ENCODE measurements at regions not wholly inside any gene's neighbourhood (a gene's known extent, or its start where the extent isn't known, plus 50 kb on each side); places are given as distances from the start of the nearest gene placed in this dataset.

- Histone ChIP-seq H3K4me1 (no peaks in the 10 kb centered on the region), H3K9me3 (no peaks in the 10 kb centered on the region), H3K4me3 (no peak overlapping the region), H3K4me2 (no peak overlapping the region), H3K27ac (no peak overlapping the region)
- FAIRE-seq (no peak), DNase-seq (ENCODE audit: low read depth in 1 of 2, low spot score in 1 of 2) (no peak), ATAC-seq (no peak)
- CTCF ChIA-PET = no interaction called here
- POLR2A ChIA-PET = no interaction called here
- no peak for TF ChIP-seq ZNF302 (CRISPR knock-in tag; IDR thresholded peaks at IDR 0.05)
- TF ChIP-seq ZC3H11A (IDR thresholded peaks at IDR 0.05) = no peak
- no peak for TF ChIP-seq HES2 (IDR thresholded peaks at IDR 0.05)
- TF ChIP-seq ATOH8 (CRISPR knock-in tag; IDR thresholded peaks at IDR 0.05; ENCODE audit: low read depth) = no peak
- no peak for TF ChIP-seq FOSB (CRISPR knock-in tag; IDR thresholded peaks at IDR 0.05)
- no peak for TF ChIP-seq EHMT2 (IDR thresholded peaks at IDR 0.05; ENCODE audit: low read depth)
- no peak for TF ChIP-seq NFE2L2 (conservative IDR thresholded peaks at IDR 0.05; ENCODE audit: low read length)
- TF ChIP-seq RFX5 (IDR thresholded peaks at IDR 0.05) = no peak
These were observed 486.6 kb downstream of the SQOR start for GRCh38 chr15:46121441-46121840.

GRCh38 chr15:46126581-46126980 lies 491.8 kb downstream of the SQOR start:
- ATAC-seq (no peak), FAIRE-seq (no peak), DNase-seq (ENCODE audit: low read depth in 1 of 2, low spot score in 1 of 2) (no peak)
- POLR2A ChIA-PET = interaction anchor here (0.7 kb wide), 1 partner anchor 535 kb away, joined by 4 read pairs; no protein-coding TSS in a partner anchor
- Histone ChIP-seq H3K4me1 (no peaks in the 10 kb centered on the region), H3K9me3 (no peaks in the 10 kb centered on the region), H3K4me3 (no peak overlapping the region), H3K27ac (no peak overlapping the region), H3K4me2 (no peak overlapping the region)
- CTCF ChIA-PET = interaction anchor here (0.7 kb wide), 1 partner anchor 143 kb away, joined by 3 read pairs; no protein-coding TSS in a partner anchor
- 5% methylated on average over 3 of the region's 3 CpGs for WGBS (ENCODE audit: missing lambda C conversion rate)
- TF ChIP-seq ZFP36 (IDR thresholded peaks at IDR 0.05; ENCODE audit: borderline replicate concordance, partially characterized antibody) (no peak), CHD4 (IDR thresholded peaks at IDR 0.05; ENCODE audit: borderline replicate concordance) (no peak), FOSB (CRISPR knock-in tag; IDR thresholded peaks at IDR 0.05) (no peak), ZC3H11A (IDR thresholded peaks at IDR 0.05) (no peak), CBX8 (IDR thresholded peaks at IDR 0.05) (no peak), HOXB13 (CRISPR knock-in tag; IDR thresholded peaks at IDR 0.05; ENCODE audit: low read depth) (no peak), POLR2AphosphoS2 (conservative IDR thresholded peaks at IDR 0.05; ENCODE audit: low read length) (no peak), KDM5A (IDR thresholded peaks at IDR 0.05) (no peak), USF2 (IDR thresholded peaks at IDR 0.05) (no peak), TFCP2L1 (CRISPR knock-in tag; IDR thresholded peaks at IDR 0.05) (no peak), KDM1A (IDR thresholded peaks at IDR 0.05; ENCODE audit: low read depth) (no peak), MYC (IDR thresholded peaks at IDR 0.05; ENCODE audit: borderline replicate concordance, low read length) (no peak), SMC3 (IDR thresholded peaks at IDR 0.05) (no peak), RNF2 (IDR thresholded peaks at IDR 0.05; ENCODE audit: borderline replicate concordance, low read depth) (no peak), NPAS2 (CRISPR knock-in tag; IDR thresholded peaks at IDR 0.05; ENCODE audit: borderline replicate concordance) (no peak), POLR2A (IDR thresholded peaks at IDR 0.05; ENCODE audit: low read length) (no peak)
- TF ChIP-seq, protein P1, sequence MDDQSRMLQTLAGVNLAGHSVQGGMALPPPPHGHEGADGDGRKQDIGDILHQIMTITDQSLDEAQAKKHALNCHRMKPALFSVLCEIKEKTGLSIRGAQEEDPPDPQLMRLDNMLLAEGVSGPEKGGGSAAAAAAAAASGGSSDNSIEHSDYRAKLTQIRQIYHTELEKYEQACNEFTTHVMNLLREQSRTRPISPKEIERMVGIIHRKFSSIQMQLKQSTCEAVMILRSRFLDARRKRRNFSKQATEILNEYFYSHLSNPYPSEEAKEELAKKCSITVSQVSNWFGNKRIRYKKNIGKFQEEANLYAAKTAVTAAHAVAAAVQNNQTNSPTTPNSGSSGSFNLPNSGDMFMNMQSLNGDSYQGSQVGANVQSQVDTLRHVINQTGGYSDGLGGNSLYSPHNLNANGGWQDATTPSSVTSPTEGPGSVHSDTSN (IDR thresholded peaks at IDR 0.05) = no peak

DNA sequence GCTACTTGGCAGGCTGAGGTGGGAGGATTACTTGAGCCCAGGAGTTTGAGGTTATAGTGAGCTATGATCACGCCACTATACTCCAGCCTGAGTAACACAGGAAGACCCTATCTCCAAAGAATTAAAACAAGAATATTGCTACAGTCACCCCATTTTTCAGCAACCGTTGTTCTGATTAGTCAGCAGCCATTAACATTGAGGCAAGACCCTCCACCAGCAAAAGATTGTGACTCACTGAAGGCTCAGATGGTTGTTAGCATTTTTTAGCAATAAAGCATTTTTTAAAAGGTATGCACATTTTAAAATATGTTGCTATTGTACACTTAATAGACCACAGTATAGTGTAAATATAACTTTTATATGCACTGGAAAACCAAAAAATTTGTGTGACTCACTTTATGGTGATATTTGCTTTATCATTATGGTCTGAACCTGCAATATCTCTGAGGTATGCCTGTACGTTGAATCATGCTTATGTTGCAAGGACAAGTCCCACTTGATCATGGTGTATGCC lies 492.6 kb downstream of the SQOR start:
- Histone ChIP-seq H3K9me3 (no peaks in the 10 kb centered on the region), H3K27ac (no peak overlapping the region), H3K4me3 (no peak overlapping the region), H3K4me1 (no peaks in the 10 kb centered on the region), H3K4me2 (no peak overlapping the region)
- WGBS (ENCODE audit: missing lambda C conversion rate) = 0% methylated on average over 3 of the region's 3 CpGs
- DNase-seq (ENCODE audit: low read depth in 1 of 2, low spot score in 1 of 2) (no peak), FAIRE-seq (no peak), ATAC-seq (no peak)
- CTCF ChIA-PET = no interaction called here
- POLR2A ChIA-PET = no interaction called here
- TF ChIP-seq RFX5 (IDR thresholded peaks at IDR 0.05) (no peak), CEBPB (IDR thresholded peaks at IDR 0.05) (no peak), POLR2A (IDR thresholded peaks at IDR 0.05; ENCODE audit: low read length) (no peak), TFCP2L1 (CRISPR knock-in tag; IDR thresholded peaks at IDR 0.05) (no peak), EP300 (IDR thresholded peaks at IDR 0.05) (no peak), TP53 (CRISPR knock-in tag; IDR thresholded peaks at IDR 0.05) (no peak), HES2 (IDR thresholded peaks at IDR 0.05) (no peak), ESRRA (IDR thresholded peaks at IDR 0.05; ENCODE audit: borderline replicate concordance, low read length) (no peak), RARB (CRISPR knock-in tag; IDR thresholded peaks at IDR 0.05) (no peak), FOXS1 (CRISPR knock-in tag; IDR thresholded peaks at IDR 0.05) (no peak), MYC (IDR thresholded peaks at IDR 0.05; ENCODE audit: borderline replicate concordance, low read length) (no peak), ELK1 (IDR thresholded peaks at IDR 0.05; ENCODE audit: low read depth, low read length) (no peak), RNF2 (IDR thresholded peaks at IDR 0.05; ENCODE audit: borderline replicate concordance, low read depth) (no peak), HDAC2 (IDR thresholded peaks at IDR 0.05) (no peak)

Data from A549 (cell line).